ENCODE measurements at regions not wholly inside any gene's neighbourhood (a gene's known extent, or its start where the extent isn't known, plus 50 kb on each side); places are given as distances from the start of the nearest gene placed in this dataset.

- no peaks in the 10 kb centered on the region for H3K23me2 ChIP-seq (ENCODE audit: insufficient read length, low read depth, low read length, poor library complexity, severe bottlenecking)
- no peaks in the 10 kb centered on the region for H3K79me2 ChIP-seq (ENCODE audit: insufficient read depth, low read length)
- no peak overlapping the region for H2BK12ac ChIP-seq (ENCODE audit: insufficient read length, low read depth, low read length)
- no peak overlapping the region for H3K14ac ChIP-seq (ENCODE audit: insufficient read depth, low read length)
- no peak overlapping the region for H2BK120ac ChIP-seq (ENCODE audit: low read depth, low read length, poor library complexity, severe bottlenecking)
- no peaks in the 10 kb centered on the region for H3K79me1 ChIP-seq (ENCODE audit: insufficient read depth, low read depth, low read length, poor library complexity, severe bottlenecking)
- H4K5ac ChIP-seq (ENCODE audit: insufficient read length, low read depth, low read length): no peak overlapping the region
- no peaks in the 10 kb centered on the region for H3K36me3 Mint-ChIP-seq (ENCODE audit: insufficient read depth in 1 of 3, low read depth in 3 of 3)
- H3K4me1 ChIP-seq (ENCODE audit: insufficient read depth, low read length): no peaks in the 10 kb centered on the region
- no peak overlapping the region for H3K27ac ChIP-seq (ENCODE audit: insufficient read length, low read depth, low read length)
- H3K27me3 ChIP-seq (ENCODE audit: insufficient read depth, low read length): no peaks in the 10 kb centered on the region
- TF ChIP-seq CTCF (conservative IDR thresholded peaks at IDR 0.05): no peak
- H2BK5ac ChIP-seq (ENCODE audit: insufficient read length, low read length): no peak overlapping the region
- H3K18ac ChIP-seq (ENCODE audit: insufficient read length, low read depth, low read length): no peak overlapping the region
- H3K4me2 ChIP-seq (ENCODE audit: insufficient read depth, insufficient read length, low read length): no peak overlapping the region
- H3K4me1 Mint-ChIP-seq: peaks cover 2 to 5% of the 10 kb centered on the region in 2 experiments; a peak in 2 of 4 replicates
- H3K4ac ChIP-seq (ENCODE audit: low read depth, low read length): no peak overlapping the region
- H3K56ac ChIP-seq (ENCODE audit: insufficient read length, low read depth, low read length): no peak overlapping the region
- H3K27ac Mint-ChIP-seq: no peak overlapping the region
- DNase-seq: no peak
- H3K9me3 ChIP-seq (ENCODE audit: control insufficient read depth, low read depth, low read length): no peaks in the 10 kb centered on the region
- no CpG with 5 or more reads among the region's 2 CpGs for whole genome bisulfite sequencing (ENCODE audit: extremely low coverage, insufficient read length, low lambda C conversion rate)
- H3K9me3 Mint-ChIP-seq: no peaks in the 10 kb centered on the region; a peak in 1 of 5 replicates
- H4K20me1 ChIP-seq (ENCODE audit: control insufficient read depth, insufficient read depth, insufficient read length): no peaks in the 10 kb centered on the region
- H4K8ac ChIP-seq (replicated peaks; ENCODE audit: insufficient read length, low read depth, low read length): no peak overlapping the region
- no peak overlapping the region for H3K4me3 Mint-ChIP-seq
- H4K91ac ChIP-seq (ENCODE audit: insufficient read length, low read depth, low read length): no peak overlapping the region
- H3K27me3 Mint-ChIP-seq (ENCODE audit: low read depth): peaks cover 16% of the 10 kb centered on the region
- H2AFZ ChIP-seq (ENCODE audit: low read length): no peak overlapping the region
- no peak overlapping the region for H3T11ph ChIP-seq (ENCODE audit: low read length)
- no peak overlapping the region for H2AK5ac ChIP-seq (ENCODE audit: insufficient read length, low read length)
- no peak overlapping the region for H3K9ac ChIP-seq (ENCODE audit: extremely low read depth, insufficient read length, low read length)
- H2BK15ac ChIP-seq (ENCODE audit: low read depth, low read length): no peak overlapping the region
- H2BK20ac ChIP-seq (ENCODE audit: low read depth, low read length, poor library complexity, severe bottlenecking): no peak overlapping the region
- no peak overlapping the region for H3K23ac ChIP-seq (ENCODE audit: insufficient read length, low read depth, low read length)
Observed at GRCh38 chr1:55520861-55521260, 305.7 kb upstream of the USP24 start.

Data from H9 (cell line).